NCI-H1092 treated with DMSO at 0.1 percent for 48 hours (cell line): ENCODE measurements at regions not wholly inside any gene's neighbourhood (a gene's known extent, or its start where the extent isn't known, plus 50 kb on each side); places are given as distances from the start of the nearest gene placed in this dataset.

ENCODE experiments used
- DNase-seq: peaks from one replicate; lab custom pipeline; 2025; lab: John Stamatoyannopoulos, UW

- no peak for DNase-seq
Measured at GRCh38 chr2:105150231-105150630, 91.3 kb upstream of the GPR45 start.

- no peak for DNase-seq
Measured at GRCh38 chr2:105154119-105154818, 87.3 kb upstream of the GPR45 start.

GRCh38 chr2:105156166-105156565 lies 85.4 kb upstream of the GPR45 start:
- DNase-seq: no peak

GRCh38 chr2:105158002-105158401 lies 83.5 kb upstream of the GPR45 start:
- DNase-seq: no peak

GRCh38 chr2:105166688-105167087 lies 74.9 kb upstream of the GPR45 start:
- peak; percentile 13 for DNase-seq

GRCh38 chr2:105168543-105168942 lies 73.0 kb upstream of the GPR45 start:
- no peak for DNase-seq

GRCh38 chr2:105175231-105175630 lies 66.3 kb upstream of the GPR45 start:
- DNase-seq: no peak

- no peak for DNase-seq
Measured at GRCh38 chr2:105176429-105176828, 65.1 kb upstream of the GPR45 start.

GRCh38 chr2:105177008-105177407 lies 64.5 kb upstream of the GPR45 start:
- no peak for DNase-seq

- DNase-seq: no peak
Measured at GRCh38 chr2:105177536-105178254, 63.8 kb upstream of the GPR45 start.

GRCh38 chr2:105179469-105180372 lies 61.8 kb upstream of the GPR45 start:
- peak; percentile 55 for DNase-seq

- peak; percentile 56 for DNase-seq
Measured at GRCh38 chr2:105180491-105180972, 61.0 kb upstream of the GPR45 start.

GRCh38 chr2:105181282-105181681 lies 60.3 kb upstream of the GPR45 start:
- no peak for DNase-seq

GRCh38 chr2:105183555-105184323 lies 57.8 kb upstream of the GPR45 start:
- DNase-seq: no peak

GRCh38 chr2:105184420-105184819 lies 57.1 kb upstream of the GPR45 start:
- peak; percentile 14 for DNase-seq

GRCh38 chr2:105186967-105187498 lies 54.5 kb upstream of the GPR45 start:
- DNase-seq: no peak

- DNase-seq: no peak
Measured at GRCh38 chr2:105187531-105187930, 54.0 kb upstream of the GPR45 start.

- no peak for DNase-seq
Measured at GRCh38 chr2:105188343-105188742, 53.2 kb upstream of the GPR45 start.
